BJ (cell line): ENCODE measurements at regions not wholly inside any gene's neighbourhood (a gene's known extent, or its start where the extent isn't known, plus 50 kb on each side); places are given as distances from the start of the nearest gene placed in this dataset.

Experiments
- CTCF ChIA-PET: fragments of 350-600 bp; formaldehyde crosslinking; extraction: SDS; loops from one replicate; lab custom pipeline; 2021; ENCODE audit warnings: antibody characterized with exemption, inconsistent platforms; lab: Yijun Ruan, JAX
- POLR2A ChIA-PET: fragments of 300-600 bp; sonication (Branson Sonifier 250); formaldehyde crosslinking; extraction: SDS; loops from one replicate; lab custom pipeline; 2021; ENCODE audit warnings: antibody characterized with exemption; lab: Charles Lee
- DNase-seq: peaks from one replicate; pipeline ENCODE4 v3.0.0-alpha.2; 2011; ENCODE audit warnings: low read depth
- H3K27me3 ChIP-seq: 2 replicates; pipeline ENCODE4 v1.6.0; 2011; ENCODE audit warnings: low read length; ENCODE audit not compliant: control insufficient read depth, insufficient read depth
- H3K36me3 ChIP-seq: 2 replicates; pipeline ENCODE4 v1.5.1; 2011; ENCODE audit warnings: low read length; ENCODE audit not compliant: control insufficient read depth, insufficient read depth
- H3K4me3 ChIP-seq: 2 replicates; pipeline ENCODE4 v1.5.1; 2011; ENCODE audit warnings: low read depth, mild to moderate bottlenecking, control low read depth, low read length
- CTCF ChIP-seq: IDR thresholded peaks from 2 replicates; pipeline ENCODE4 v1.5.1; 2011; ENCODE audit warnings: low read depth, mild to moderate bottlenecking, control low read depth, inconsistent platforms, low read length, moderate library complexity; ENCODE audit not compliant: insufficient read depth

- no peak for TF ChIP-seq CTCF
- Histone ChIP-seq H3K27me3 (no peaks in the 10 kb centered on the region), H3K36me3 (no peaks in the 10 kb centered on the region), H3K4me3 (no peak overlapping the region)
- ChIA-PET CTCF (interaction anchor here (0.7 kb wide), 1 partner anchor 454 kb away, joined by 3 read pairs; no protein-coding TSS in a partner anchor), POLR2A (interaction anchor here (0.6 kb wide), 1 partner anchor 18 kb away, joined by 3 read pairs; no protein-coding TSS in a partner anchor)
- no peak for DNase-seq
These were observed 71.0 kb upstream of the TMEFF2 start for GRCh38 chr2:192265751-192266150.

- TF ChIP-seq CTCF = no peak
- CTCF ChIA-PET = no interaction called here
- Histone ChIP-seq H3K27me3 (no peaks in the 10 kb centered on the region), H3K36me3 (no peaks in the 10 kb centered on the region), H3K4me3 (no peak overlapping the region)
- DNase-seq = no peak
- POLR2A ChIA-PET = no interaction called here
These were observed 59.7 kb upstream of the TMEFF2 start for GRCh38 chr2:192254444-192254843.

GRCh38 chr2:192253692-192254091 is 59.0 kb upstream of the TMEFF2 start:
- no peaks in the 10 kb centered on the region for H3K36me3 ChIP-seq
- ChIA-PET POLR2A (no interaction called here), CTCF (no interaction called here)
- no peaks in the 10 kb centered on the region for H3K27me3 ChIP-seq
- no peak for DNase-seq
- no peak overlapping the region for H3K4me3 ChIP-seq
- no peak for TF ChIP-seq CTCF

GRCh38 chr2:192250961-192251360 is 56.2 kb upstream of the TMEFF2 start:
- CTCF ChIA-PET = no interaction called here

GRCh38 chr2:192247456-192247855 is 52.7 kb upstream of the TMEFF2 start:
- ChIA-PET POLR2A (interaction anchor here (0.7 kb wide), 1 partner anchor 18 kb away, joined by 3 read pairs; no protein-coding TSS in a partner anchor), CTCF (no interaction called here)

More at GRCh38 chr2:192250961-192251360, 56.2 kb upstream of the TMEFF2 start:
- Histone ChIP-seq H3K4me3 (no peak overlapping the region), H3K36me3 (no peaks in the 10 kb centered on the region), H3K27me3 (no peaks in the 10 kb centered on the region)
- DNase-seq = no peak
- no peak for TF ChIP-seq CTCF
- POLR2A ChIA-PET = no interaction called here

More at GRCh38 chr2:192247456-192247855, 52.7 kb upstream of the TMEFF2 start:
- Histone ChIP-seq H3K27me3 (no peaks in the 10 kb centered on the region), H3K4me3 (no peak overlapping the region), H3K36me3 (no peaks in the 10 kb centered on the region)
- TF ChIP-seq CTCF = no peak
- DNase-seq = no peak
